ENCODE measurements at regions not wholly inside any gene's neighbourhood (a gene's known extent, or its start where the extent isn't known, plus 50 kb on each side); places are given as distances from the start of the nearest gene placed in this dataset.

DNA sequence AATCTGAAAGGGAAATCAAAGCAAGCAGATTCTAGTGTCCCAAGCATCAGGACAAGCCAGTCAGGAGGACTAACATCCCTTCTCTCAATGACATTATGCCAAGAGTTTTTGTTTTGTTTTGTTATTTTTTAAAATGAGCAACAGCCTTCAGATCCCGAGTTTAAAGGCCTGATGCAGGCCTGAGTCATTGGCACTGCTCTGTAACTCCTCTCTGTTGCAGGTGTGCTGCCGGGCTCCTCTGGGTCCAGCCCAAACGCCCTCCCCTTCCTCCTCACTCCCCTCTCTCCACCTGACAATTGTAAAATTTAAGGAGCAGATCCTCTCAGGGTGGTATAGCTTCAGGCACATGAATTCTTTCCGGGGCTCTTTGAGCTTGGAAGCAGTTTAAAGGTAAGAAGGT is 502.0 kb downstream of the BMP2 start:
- H3K36me3 ChIP-seq (ENCODE audit: insufficient read depth, low read length): no peaks in the 10 kb centered on the region
- H3K27ac ChIP-seq (ENCODE audit: low read depth, low read length): no peak overlapping the region
- H3K27me3 ChIP-seq (ENCODE audit: insufficient read depth, low read length): no peaks in the 10 kb centered on the region
- ChIA-PET CTCF (ENCODE audit: partially characterized antibody) (no interaction called here), POLR2A (ENCODE audit: partially characterized antibody) (no interaction called here)
- H3K4me3 ChIP-seq (ENCODE audit: low read length in 2 of 2): no peak overlapping the region
- Mint-ChIP-seq H3K27me3 (no peaks in the 10 kb centered on the region), H3K4me3 (no peak overlapping the region), H3K4me1 (no peaks in the 10 kb centered on the region), H3K36me3 (no peaks in the 10 kb centered on the region), H3K9me3 (peaks cover 0 to 12% (median 6%) of the 10 kb centered on the region in 8 donors), H3K27ac (no peak overlapping the region)
- intact Hi-C loops (cut with micrococcal nuclease): no loop called here
- DNase-seq: no peak
- H3K4me1 ChIP-seq (ENCODE audit: insufficient read depth, low read length): no peaks in the 10 kb centered on the region
- H3K9me3 ChIP-seq (ENCODE audit: control insufficient read depth in 1 of 2, low read length in 2 of 2): peaks cover under 1 to 3% of the 10 kb centered on the region in 2 donors

DNA sequence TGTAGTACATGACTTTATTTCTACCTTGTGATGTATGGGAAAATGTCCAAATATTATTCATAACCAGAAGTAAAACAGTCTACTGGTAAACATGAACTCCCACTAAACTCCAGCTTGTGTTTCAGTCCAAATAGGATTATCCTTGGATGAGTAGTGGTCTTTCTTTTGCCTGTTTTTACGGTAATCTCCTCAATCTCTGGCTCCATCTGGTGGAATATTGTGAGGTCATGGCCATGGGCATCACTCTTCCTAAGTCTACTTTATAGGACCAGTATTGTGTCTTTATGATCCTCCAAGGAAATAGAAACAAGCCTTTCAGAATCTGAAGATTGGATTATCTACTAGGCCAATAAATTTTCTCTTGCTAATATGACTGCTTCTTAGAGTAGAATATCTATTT is 505.0 kb downstream of the BMP2 start:
- CTCF ChIA-PET (ENCODE audit: partially characterized antibody): no interaction called here
- no peaks in the 10 kb centered on the region for H3K27me3 ChIP-seq (ENCODE audit: insufficient read depth, low read length)
- H3K4me3 ChIP-seq (ENCODE audit: low read length in 2 of 2): no peak overlapping the region
- no peaks in the 10 kb centered on the region for H3K36me3 Mint-ChIP-seq
- H3K27ac Mint-ChIP-seq: no peak overlapping the region
- H3K4me3 Mint-ChIP-seq: no peak overlapping the region
- peaks cover 0 to 30% (median 12%) of the 10 kb centered on the region in 8 donors for H3K9me3 Mint-ChIP-seq
- intact Hi-C loops (cut with micrococcal nuclease): no loop called here
- POLR2A ChIA-PET (ENCODE audit: partially characterized antibody): no interaction called here
- no peak overlapping the region for H3K27ac ChIP-seq (ENCODE audit: low read depth, low read length)
- H3K36me3 ChIP-seq (ENCODE audit: insufficient read depth, low read length): no peaks in the 10 kb centered on the region
- H3K4me1 Mint-ChIP-seq: no peaks in the 10 kb centered on the region
- H3K27me3 Mint-ChIP-seq: no peaks in the 10 kb centered on the region
- no peak for DNase-seq
- no peaks in the 10 kb centered on the region for H3K4me1 ChIP-seq (ENCODE audit: insufficient read depth, low read length)
- H3K9me3 ChIP-seq (ENCODE audit: control insufficient read depth in 1 of 2, low read length in 2 of 2): no peaks in the 10 kb centered on the region

DNA sequence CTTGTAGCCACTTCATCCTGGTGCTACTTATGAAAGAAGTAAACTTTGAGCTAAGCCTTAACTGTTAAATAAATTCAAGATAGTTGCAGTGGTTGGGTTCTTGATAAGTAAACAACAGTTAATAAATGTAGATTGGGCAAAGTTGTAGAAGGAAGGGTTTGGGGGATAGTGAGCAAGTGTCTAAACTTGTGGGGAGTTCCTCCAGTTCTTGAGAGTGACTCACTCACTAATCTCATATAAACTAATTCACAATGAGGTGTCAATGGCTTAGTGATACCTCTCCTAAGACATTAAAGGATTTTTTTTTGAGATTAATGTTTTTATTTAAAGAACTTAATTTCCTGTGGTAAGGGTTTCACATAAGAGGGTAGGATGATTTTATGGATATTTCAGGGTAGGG is 507.4 kb downstream of the BMP2 start:
- no peaks in the 10 kb centered on the region for H3K36me3 ChIP-seq (ENCODE audit: insufficient read depth, low read length)
- ChIA-PET POLR2A (ENCODE audit: partially characterized antibody) (no interaction called here), CTCF (ENCODE audit: partially characterized antibody) (no interaction called here)
- H3K36me3 Mint-ChIP-seq: no peaks in the 10 kb centered on the region
- H3K4me3 ChIP-seq (ENCODE audit: low read length in 2 of 2): no peak overlapping the region
- no peaks in the 10 kb centered on the region for H3K9me3 ChIP-seq (ENCODE audit: control insufficient read depth in 1 of 2, low read length in 2 of 2)
- no peaks in the 10 kb centered on the region for H3K27me3 ChIP-seq (ENCODE audit: insufficient read depth, low read length)
- peaks cover 2 to 35% (median 12%) of the 10 kb centered on the region in 8 donors for H3K9me3 Mint-ChIP-seq
- DNase-seq: no peak
- no peaks in the 10 kb centered on the region for H3K4me1 ChIP-seq (ENCODE audit: insufficient read depth, low read length)
- no peak overlapping the region for H3K27ac ChIP-seq (ENCODE audit: low read depth, low read length)
- no peak overlapping the region for H3K27ac Mint-ChIP-seq
- no peaks in the 10 kb centered on the region for H3K27me3 Mint-ChIP-seq
- intact Hi-C loops (cut with micrococcal nuclease): no loop called here
- no peak overlapping the region for H3K4me3 Mint-ChIP-seq
- no peaks in the 10 kb centered on the region for H3K4me1 Mint-ChIP-seq

DNA sequence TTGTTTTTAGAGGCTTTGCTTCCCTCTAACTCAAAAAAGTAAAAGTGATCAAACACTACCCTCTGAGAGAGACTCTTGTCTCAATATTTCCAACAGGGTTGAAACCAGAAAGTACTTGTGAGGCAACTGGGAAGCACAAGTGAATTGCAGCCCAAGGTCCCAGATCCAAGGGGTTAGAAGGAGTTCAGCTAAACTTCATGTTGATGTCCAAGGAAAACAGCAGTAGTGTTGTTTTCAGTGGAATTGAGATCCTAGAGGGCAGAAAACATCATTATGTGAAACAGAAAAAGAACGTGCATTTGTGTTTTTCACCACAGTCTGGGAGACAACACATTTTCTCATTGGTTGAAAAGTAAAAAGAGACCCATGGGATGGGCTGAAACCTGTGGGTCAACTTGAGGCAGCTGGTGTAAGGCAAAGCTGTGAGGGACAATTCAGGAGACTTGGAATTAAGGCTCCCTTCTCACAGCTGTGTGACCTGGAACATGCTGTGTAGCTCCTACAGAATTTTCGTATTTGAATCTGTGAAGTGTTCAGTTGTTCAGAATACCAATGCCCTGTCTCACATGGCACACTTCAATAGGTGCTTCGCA is 508.3 kb downstream of the BMP2 start:
- Mint-ChIP-seq H3K27me3 (no peaks in the 10 kb centered on the region), H3K4me3 (no peak overlapping the region), H3K9me3 (peaks cover 2 to 35% (median 14%) of the 10 kb centered on the region in 8 donors), H3K27ac (no peak overlapping the region), H3K36me3 (no peaks in the 10 kb centered on the region), H3K4me1 (no peaks in the 10 kb centered on the region)
- Histone ChIP-seq H3K27me3 (ENCODE audit: insufficient read depth, low read length) (no peaks in the 10 kb centered on the region), H3K36me3 (ENCODE audit: insufficient read depth, low read length) (no peaks in the 10 kb centered on the region), H3K4me1 (ENCODE audit: insufficient read depth, low read length) (no peaks in the 10 kb centered on the region), H3K4me3 (ENCODE audit: low read length in 2 of 2) (no peak overlapping the region), H3K27ac (ENCODE audit: low read depth, low read length) (no peak overlapping the region), H3K9me3 (ENCODE audit: control insufficient read depth in 1 of 2, low read length in 2 of 2) (no peaks in the 10 kb centered on the region)
- DNase-seq: no peak
- intact Hi-C loops (cut with micrococcal nuclease): no loop called here
- ChIA-PET CTCF (ENCODE audit: partially characterized antibody) (no interaction called here), POLR2A (ENCODE audit: partially characterized antibody) (no interaction called here)

DNA sequence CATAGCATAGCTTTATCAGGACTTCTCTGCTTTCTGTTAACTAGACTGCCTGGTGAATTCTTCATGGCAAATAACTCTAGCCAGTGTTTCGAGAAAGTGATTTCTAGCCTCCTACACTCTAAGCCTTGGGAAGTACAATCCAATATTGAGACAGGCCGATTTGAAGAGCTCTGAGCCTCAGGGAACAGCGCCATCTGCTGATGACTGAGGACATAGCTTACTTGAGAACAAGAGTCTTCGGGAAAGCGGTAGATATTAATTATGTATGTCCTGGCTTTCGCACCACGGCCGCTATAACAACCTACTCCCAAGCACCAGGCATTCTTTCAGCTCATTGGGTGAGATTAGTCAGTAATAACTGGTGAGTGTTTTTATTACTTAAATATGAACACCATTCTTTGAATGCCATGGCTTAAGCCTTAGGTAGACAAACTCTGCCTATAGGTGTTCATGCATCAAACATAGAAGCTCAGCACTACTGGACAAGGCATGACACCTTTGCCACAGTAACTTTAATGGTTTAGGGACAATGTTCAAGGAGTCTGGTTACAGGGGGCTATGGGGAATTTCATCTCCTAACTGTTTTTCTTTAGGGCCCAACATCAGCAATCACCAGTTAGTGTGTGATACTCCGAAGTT is 518.6 kb downstream of the BMP2 start:
- Histone ChIP-seq H3K4me3 (ENCODE audit: low read length in 2 of 2) (no peak overlapping the region), H3K36me3 (ENCODE audit: insufficient read depth, low read length) (no peaks in the 10 kb centered on the region), H3K9me3 (ENCODE audit: control insufficient read depth in 1 of 2, low read length in 2 of 2) (no peaks in the 10 kb centered on the region), H3K27ac (ENCODE audit: low read depth, low read length) (no peak overlapping the region), H3K27me3 (ENCODE audit: insufficient read depth, low read length) (no peaks in the 10 kb centered on the region), H3K4me1 (ENCODE audit: insufficient read depth, low read length) (no peaks in the 10 kb centered on the region)
- DNase-seq: no peak
- POLR2A ChIA-PET (ENCODE audit: partially characterized antibody): no interaction called here
- CTCF ChIA-PET (ENCODE audit: partially characterized antibody): no interaction called here
- Mint-ChIP-seq H3K27ac (no peak overlapping the region), H3K4me3 (no peak overlapping the region), H3K4me1 (no peaks in the 10 kb centered on the region), H3K9me3 (peaks cover under 1 to 12% (median 6%) of the 10 kb centered on the region in 8 donors), H3K27me3 (no peaks in the 10 kb centered on the region), H3K36me3 (no peaks in the 10 kb centered on the region)
- intact Hi-C loops (cut with micrococcal nuclease): no loop called here

DNA sequence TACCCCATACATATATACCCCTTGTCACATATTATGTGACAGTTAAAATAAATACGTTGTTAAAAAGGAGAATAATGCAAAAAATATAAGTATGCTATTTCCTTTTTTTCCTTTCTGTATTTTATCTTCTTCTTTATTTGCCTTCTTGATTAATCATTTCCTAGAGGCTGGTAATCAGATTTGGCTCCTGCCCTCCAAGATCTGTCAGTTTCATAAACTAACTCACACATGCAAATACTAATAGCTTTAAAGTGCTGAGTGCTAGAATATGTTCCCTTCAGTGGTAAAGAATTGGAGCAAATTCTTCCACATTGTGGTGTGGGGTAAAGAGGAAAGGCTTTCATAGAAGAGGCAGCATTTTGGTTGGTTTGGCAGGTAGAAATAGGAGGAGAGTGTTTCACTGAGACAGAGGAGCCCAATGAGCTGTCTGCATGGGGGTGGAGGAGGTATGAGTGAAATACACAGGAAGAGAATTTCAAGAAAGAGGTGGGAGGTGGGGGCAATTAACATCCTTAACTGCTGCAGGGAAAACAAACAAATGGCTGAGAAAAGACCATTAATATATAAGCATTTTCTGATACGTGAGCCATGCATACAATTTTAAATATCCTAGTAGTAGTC is 523.9 kb downstream of the BMP2 start:
- Histone ChIP-seq H3K4me3 (ENCODE audit: low read length in 2 of 2) (no peak overlapping the region), H3K9me3 (ENCODE audit: control insufficient read depth in 1 of 2, low read length in 2 of 2) (no peaks in the 10 kb centered on the region), H3K27me3 (ENCODE audit: insufficient read depth, low read length) (no peaks in the 10 kb centered on the region), H3K4me1 (ENCODE audit: insufficient read depth, low read length) (no peaks in the 10 kb centered on the region), H3K27ac (ENCODE audit: low read depth, low read length) (no peak overlapping the region), H3K36me3 (ENCODE audit: insufficient read depth, low read length) (no peaks in the 10 kb centered on the region)
- intact Hi-C loops (cut with micrococcal nuclease): no loop called here
- Mint-ChIP-seq H3K4me1 (no peaks in the 10 kb centered on the region), H3K36me3 (no peaks in the 10 kb centered on the region), H3K27ac (no peak overlapping the region), H3K4me3 (no peak overlapping the region), H3K9me3 (peaks cover 0 to 10% (median 5%) of the 10 kb centered on the region in 8 donors), H3K27me3 (no peaks in the 10 kb centered on the region)
- CTCF ChIA-PET (ENCODE audit: partially characterized antibody): no interaction called here
- POLR2A ChIA-PET (ENCODE audit: partially characterized antibody): no interaction called here
- no peak for DNase-seq

DNA sequence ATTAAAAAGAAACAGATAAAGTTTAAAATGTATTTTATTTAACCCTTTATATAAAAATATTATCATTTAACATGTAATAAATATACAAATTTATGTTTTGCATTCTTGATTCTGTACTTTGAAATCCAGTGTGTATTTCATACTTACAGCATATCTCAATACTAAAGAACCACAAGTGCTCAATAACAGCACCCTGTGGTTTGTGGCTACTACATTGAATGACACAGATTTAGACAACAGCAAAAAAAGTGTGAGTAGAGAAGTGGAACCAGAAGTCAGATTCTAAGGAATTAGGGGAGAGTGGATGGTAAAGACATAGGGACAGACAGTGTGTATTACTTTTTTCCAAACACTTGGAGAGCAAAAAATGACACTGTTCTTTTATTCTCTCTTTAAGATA is 524.5 kb downstream of the BMP2 start:
- Mint-ChIP-seq H3K4me3 (no peak overlapping the region), H3K4me1 (no peaks in the 10 kb centered on the region), H3K9me3 (peaks cover 0 to 12% (median 5%) of the 10 kb centered on the region in 8 donors), H3K36me3 (no peaks in the 10 kb centered on the region), H3K27ac (no peak overlapping the region), H3K27me3 (no peaks in the 10 kb centered on the region)
- ChIA-PET POLR2A (ENCODE audit: partially characterized antibody) (no interaction called here), CTCF (ENCODE audit: partially characterized antibody) (no interaction called here)
- Histone ChIP-seq H3K36me3 (ENCODE audit: insufficient read depth, low read length) (no peaks in the 10 kb centered on the region), H3K27ac (ENCODE audit: low read depth, low read length) (no peak overlapping the region), H3K4me3 (ENCODE audit: low read length in 2 of 2) (no peak overlapping the region), H3K4me1 (ENCODE audit: insufficient read depth, low read length) (no peaks in the 10 kb centered on the region), H3K27me3 (ENCODE audit: insufficient read depth, low read length) (no peaks in the 10 kb centered on the region), H3K9me3 (ENCODE audit: control insufficient read depth in 1 of 2, low read length in 2 of 2) (no peaks in the 10 kb centered on the region)
- DNase-seq: no peak
- intact Hi-C loops (cut with micrococcal nuclease): no loop called here
